ENCODE measurements at regions not wholly inside any gene's neighbourhood (a gene's known extent, or its start where the extent isn't known, plus 50 kb on each side); places are given as distances from the start of the nearest gene placed in this dataset.

DNA sequence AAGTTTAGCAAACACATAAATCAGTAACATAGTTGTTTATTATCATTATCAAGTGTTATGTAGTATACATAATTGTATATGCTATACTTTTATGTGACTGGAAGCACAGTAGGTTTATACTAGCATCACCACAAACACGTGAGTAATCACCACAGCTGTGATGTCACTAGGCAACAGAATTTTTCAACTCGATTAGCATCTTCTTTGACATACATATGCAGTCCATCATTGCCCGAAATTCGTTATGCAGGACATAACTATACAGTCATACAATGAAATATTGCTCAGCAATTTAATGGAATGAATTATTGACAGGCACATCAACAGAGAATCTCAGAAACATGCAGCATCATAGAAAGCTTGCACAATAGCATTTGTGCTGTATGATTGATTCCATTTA is 77.7 kb downstream of the LSM5 start:
- TF ChIP-seq EZH2phosphoT487 (IDR thresholded peaks at IDR 0.05; ENCODE audit: borderline replicate concordance): no peak
- TF ChIP-seq, protein P1, sequence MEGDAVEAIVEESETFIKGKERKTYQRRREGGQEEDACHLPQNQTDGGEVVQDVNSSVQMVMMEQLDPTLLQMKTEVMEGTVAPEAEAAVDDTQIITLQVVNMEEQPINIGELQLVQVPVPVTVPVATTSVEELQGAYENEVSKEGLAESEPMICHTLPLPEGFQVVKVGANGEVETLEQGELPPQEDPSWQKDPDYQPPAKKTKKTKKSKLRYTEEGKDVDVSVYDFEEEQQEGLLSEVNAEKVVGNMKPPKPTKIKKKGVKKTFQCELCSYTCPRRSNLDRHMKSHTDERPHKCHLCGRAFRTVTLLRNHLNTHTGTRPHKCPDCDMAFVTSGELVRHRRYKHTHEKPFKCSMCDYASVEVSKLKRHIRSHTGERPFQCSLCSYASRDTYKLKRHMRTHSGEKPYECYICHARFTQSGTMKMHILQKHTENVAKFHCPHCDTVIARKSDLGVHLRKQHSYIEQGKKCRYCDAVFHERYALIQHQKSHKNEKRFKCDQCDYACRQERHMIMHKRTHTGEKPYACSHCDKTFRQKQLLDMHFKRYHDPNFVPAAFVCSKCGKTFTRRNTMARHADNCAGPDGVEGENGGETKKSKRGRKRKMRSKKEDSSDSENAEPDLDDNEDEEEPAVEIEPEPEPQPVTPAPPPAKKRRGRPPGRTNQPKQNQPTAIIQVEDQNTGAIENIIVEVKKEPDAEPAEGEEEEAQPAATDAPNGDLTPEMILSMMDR (conservative IDR thresholded peaks at IDR 0.05; ENCODE audit: low read length): no peak

All from Loucy (cell line).